Suppressor macrophage treated with lipopolysaccharide for 4 hours (primary cell): ENCODE measurements at regions not wholly inside any gene's neighbourhood (a gene's known extent, or its start where the extent isn't known, plus 50 kb on each side); places are given as distances from the start of the nearest gene placed in this dataset.

Experiments used
- DNase-seq: peaks from one replicate; pipeline ENCODE4 v3.0.0-alpha.2; 2020

- no peak for DNase-seq
These were observed 327.9 kb downstream of the TTLL7 start for GRCh38 chr1:83670909-83671565.

DNA sequence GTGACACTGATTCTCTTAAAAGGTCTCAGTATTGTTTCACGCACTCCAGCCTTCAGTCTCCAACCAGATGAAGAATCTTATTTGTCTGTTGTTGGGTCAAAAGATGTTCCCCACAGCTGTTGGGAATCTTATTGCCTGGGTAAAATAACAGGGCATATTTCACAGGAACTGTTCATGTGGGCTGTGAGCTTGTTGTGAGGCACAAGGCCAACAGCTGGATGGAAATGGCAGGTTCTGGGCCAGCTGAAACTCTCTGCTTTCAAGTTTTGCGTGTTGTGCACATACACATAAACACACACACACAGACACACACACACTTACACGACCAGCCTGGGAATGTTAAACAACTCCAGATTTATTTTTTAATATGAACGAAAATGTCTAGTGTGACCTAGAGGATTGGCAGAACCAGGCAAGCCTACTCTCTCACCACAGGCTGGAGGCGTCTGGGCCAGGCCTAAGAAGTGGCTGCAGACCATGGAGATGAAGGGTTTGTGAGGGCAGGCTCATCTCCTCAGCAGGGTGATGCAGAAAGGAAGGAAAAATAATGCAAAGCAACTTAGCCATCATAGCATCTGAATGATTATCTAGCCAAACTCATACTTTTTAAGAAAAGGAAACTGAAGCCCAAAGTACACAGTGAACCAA, 357.0 kb downstream of the TTLL7 start:
- no peak for DNase-seq

- no peak for DNase-seq
These were observed 357.7 kb downstream of the TTLL7 start for GRCh38 chr1:83641206-83641658.

- DNase-seq = no peak
These were observed 359.1 kb downstream of the TTLL7 start for GRCh38 chr1:83639785-83640184.

DNA sequence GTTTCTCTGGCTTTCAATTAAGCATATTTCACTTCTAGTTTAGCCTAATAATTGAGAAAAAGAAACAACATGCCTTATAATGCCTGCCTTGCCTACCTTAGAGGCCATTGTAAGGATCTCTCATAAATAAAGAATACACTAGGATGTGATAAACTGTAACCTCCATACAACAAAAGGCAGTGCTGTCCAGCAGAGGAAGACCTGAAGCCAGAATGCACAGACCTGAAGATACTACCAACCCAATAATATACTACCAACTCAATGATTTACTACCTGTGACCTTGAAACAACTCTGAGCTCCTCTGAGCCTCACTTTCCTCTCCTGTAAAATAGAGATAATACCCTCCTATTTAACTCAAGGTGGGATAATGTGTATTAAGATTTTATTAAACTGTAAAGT, 361.3 kb downstream of the TTLL7 start:
- DNase-seq = no peak

- DNase-seq = no peak
These were observed 361.9 kb downstream of the TTLL7 start for GRCh38 chr1:83637009-83637408.

DNA sequence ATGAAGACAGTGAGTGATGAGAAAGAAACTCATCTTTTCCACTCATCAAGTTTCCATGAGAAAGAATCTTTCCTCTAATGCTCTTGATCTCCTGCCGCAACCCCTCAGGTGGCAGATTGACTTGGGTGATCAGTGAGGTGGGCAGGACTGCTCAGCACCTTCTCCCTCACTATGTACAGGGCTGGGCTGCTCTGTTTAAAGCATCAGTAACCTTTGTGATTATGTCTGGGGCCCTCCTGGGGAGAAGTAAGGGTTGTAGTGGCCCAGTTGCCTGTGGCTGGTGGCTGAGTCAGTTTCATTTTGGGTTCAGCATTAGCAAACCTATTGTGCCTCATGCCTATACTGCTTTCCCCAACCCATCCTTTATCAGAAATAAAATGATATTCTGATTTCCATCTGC, 366.0 kb downstream of the TTLL7 start:
- no peak for DNase-seq

- no peak for DNase-seq
These were observed 367.1 kb downstream of the TTLL7 start for GRCh38 chr1:83631851-83632250.

DNA sequence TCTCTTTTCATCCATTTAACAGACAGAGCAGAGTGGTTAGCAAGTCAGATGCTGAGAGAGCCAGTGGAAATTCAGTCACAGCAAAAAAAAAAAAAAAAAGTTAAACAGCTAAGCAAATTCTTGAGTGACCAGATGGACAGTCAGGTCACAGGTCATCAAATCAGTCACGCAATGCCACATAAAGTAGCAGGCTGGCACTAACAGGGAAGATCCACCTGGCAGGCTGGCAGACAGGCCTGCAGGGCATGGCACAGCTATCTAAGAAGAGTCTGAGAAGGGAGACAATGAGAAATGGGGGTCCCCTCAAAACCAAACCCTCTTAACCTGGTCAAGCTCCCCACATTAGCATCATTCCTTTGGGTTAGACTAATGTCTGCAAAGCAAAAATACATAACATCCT, 371.9 kb downstream of the TTLL7 start:
- no peak for DNase-seq

- DNase-seq = no peak
These were observed 372.3 kb downstream of the TTLL7 start for GRCh38 chr1:83626603-83627002.

GRCh38 chr1:83625646-83626045, 373.3 kb downstream of the TTLL7 start:
- DNase-seq = no peak

- no peak for DNase-seq
These were observed 378.9 kb downstream of the TTLL7 start for GRCh38 chr1:83620016-83620415.

- no peak for DNase-seq
These were observed 379.6 kb downstream of the TTLL7 start for GRCh38 chr1:83619170-83619896.

GRCh38 chr1:83617883-83618282, 381.0 kb downstream of the TTLL7 start:
- DNase-seq = no peak

- DNase-seq = no peak
These were observed 383.6 kb downstream of the TTLL7 start for GRCh38 chr1:83615370-83615769.

GRCh38 chr1:83606416-83606955, 392.4 kb downstream of the TTLL7 start:
- no peak for DNase-seq

DNA sequence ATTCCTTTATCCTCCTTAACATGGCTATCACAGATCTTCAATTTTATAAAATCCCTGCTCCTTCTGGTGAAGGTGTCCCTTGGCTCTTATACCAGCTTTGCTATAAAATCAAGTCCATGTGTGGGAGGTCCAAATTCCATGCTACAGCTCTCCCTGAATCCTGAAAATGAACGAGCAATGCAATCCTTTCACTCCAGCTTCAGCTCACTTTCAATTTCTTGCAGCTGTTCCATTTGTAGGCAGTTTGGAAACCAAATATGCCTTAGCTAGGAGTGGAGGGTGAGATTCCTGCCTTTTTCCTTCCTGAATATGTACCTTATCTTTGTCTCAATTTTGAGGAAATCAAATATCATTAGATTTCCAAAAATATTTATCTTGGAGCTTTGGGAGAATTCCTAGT, 402.6 kb downstream of the TTLL7 start:
- DNase-seq = no peak

DNA sequence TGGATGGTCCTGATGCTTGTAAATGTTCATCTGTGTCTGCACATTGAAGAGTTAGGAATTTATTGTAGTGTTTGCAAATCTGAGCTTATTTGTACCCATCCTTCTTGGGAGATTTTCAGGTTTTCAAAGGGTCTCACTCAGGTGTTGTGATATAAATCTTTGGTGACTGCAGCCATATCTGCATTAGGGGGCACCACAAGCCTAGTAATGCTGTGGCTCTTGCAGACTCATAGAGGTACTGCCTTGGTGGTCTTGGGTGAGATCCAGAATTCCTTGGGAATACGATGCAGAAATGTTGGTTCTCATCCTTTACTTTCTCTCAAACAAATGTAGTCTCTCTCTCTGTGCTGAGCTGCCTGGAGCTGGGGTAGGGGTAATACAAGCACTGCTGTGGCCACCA, 405.9 kb downstream of the TTLL7 start:
- no peak for DNase-seq

DNA sequence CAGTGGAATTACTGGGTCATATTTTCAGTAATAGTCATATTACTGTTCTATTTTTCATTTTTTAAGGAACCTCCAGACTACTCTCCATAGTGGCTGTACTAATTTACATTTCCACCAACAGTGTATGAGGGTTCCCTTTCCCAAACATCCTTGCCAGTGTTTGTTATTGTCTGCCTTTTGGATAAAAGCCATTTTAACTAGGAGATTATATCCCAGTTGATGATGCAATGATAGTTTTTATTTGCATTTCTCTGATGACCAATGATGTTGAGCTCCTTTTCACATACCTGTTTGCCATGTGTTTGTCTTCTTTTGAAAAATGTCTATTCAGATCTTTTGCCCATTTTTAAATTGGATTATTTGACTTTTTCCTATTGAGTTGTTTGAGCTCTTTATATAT, 410.8 kb downstream of the TTLL7 start:
- DNase-seq = no peak

DNA sequence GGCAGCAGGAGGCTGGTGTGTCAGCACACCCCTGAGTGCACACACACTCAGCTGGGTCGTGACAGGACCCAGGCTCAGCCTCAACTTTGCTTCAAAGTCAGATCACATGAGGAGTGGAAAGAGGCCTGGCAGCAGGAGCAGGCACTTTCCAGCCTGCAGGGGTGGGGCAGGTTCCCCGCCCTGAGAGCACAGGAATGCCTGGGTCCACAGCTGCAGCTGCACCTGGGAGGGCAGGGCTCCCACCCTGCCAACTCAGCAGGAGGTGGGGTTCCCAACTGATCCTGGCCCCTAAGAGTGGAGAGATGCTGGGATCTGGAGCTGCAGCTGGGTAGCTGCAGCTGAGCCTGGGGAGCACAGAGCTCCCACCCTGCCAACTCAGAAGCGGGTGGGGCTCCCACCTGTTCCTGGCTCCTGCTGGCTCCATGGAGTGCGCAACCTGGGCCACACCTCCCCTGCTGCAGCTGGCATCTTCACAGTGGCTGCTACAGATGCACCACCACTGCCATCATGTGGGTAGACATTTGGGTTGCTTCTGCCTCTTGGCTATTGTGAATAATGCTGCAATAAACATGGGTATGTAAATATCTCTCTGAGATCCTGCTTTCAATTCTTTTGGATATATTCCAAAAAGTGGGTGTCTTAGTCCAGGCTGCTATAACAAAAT, 415.4 kb downstream of the TTLL7 start:
- DNase-seq = no peak

DNA sequence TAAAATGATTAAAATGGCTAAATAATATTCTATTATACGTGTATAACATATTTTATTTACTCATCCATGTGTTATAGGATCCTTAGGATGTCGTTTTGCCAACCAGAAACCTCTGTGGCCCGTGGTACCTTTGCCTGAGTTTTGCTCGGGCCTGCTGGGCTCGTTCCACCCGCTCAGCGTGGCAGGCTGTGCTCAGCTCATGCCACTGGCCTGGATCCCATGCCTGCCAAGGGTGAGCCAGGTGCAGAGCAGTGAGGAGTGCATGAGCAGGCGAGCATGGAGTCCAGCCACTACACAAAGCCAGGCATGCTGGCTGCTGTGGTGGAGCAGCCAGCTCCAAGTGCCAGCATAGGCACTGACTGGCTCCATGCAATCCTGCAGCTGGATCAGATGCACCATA, 417.2 kb downstream of the TTLL7 start:
- no peak for DNase-seq

DNA sequence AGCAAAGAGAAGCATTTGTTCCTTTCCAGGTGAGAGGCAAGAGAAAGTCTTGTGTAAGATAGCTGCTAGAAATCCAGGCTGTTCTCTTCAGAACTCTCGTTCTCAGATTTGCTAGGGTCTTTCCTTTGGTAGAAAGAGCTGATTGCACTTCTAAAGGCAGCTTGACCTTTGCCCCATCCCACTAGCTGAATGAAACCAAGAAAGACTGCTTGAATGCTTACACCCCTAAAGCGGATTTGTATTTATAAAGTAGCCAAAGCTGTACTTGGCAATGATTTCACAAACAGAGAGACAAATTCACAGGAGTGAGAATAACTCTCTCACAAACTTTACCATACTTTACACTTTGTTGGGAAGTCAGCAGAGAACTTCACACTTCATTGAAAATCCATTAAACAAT, 424.1 kb downstream of the TTLL7 start:
- DNase-seq = no peak

DNA sequence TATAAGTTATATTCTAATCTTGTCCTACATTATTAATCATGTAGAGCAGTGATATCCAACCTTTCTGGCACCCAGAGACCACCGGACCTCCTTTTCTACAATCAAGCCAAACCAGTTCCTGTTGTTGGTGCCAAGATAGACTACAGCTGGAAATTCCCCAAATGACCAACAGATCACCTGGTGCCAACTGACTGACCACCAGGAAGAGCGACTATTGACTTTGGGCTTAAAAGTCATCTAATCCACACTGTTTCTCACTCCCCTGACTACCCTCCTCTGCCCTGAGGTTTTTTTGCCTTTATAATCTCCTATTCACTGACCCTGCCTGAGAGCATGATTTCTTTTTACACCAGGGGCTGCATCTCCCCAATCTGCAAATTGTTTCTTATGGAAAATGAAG, 425.2 kb downstream of the TTLL7 start:
- DNase-seq = no peak
